ENCODE measurements at regions not wholly inside any gene's neighbourhood (a gene's known extent, or its start where the extent isn't known, plus 50 kb on each side); places are given as distances from the start of the nearest gene placed in this dataset.

GRCh38 chr21:14753466-14754258 is 207.5 kb upstream of the SAMSN1 start (continued):
- TF ChIP-seq ZNF639 (CRISPR knock-in tag; conservative IDR thresholded peaks at IDR 0.05 in 1 of 2, IDR thresholded peaks at IDR 0.05 in 1 of 2) (peak in 1 of 2 experiments; percentile 82; a peak in 2 of 4 replicates), THRA (IDR thresholded peaks at IDR 0.05) (no peak), ZBTB11 (CRISPR knock-in tag; IDR thresholded peaks at IDR 0.05) (peak in 1 of 3 experiments; percentile 72; a peak in 2 of 6 replicates), ZNF347 (CRISPR knock-in tag; IDR thresholded peaks at IDR 0.05; ENCODE audit: low read depth) (no peak), TRIM25 (IDR thresholded peaks at IDR 0.05; ENCODE audit: borderline replicate concordance) (no peak), GATA2 (CRISPR knock-in tag; IDR thresholded peaks at IDR 0.05) (peak; percentile 98), HDAC6 (IDR thresholded peaks at IDR 0.05; ENCODE audit: low read depth, low read length) (no peak), ZNF449 (CRISPR knock-in tag; IDR thresholded peaks at IDR 0.05) (peak; percentile 56; the same call in 1 of the 2 replicates), ZNF165 (CRISPR knock-in tag; IDR thresholded peaks at IDR 0.05; ENCODE audit: borderline replicate concordance) (no peak), PATZ1 (CRISPR knock-in tag; IDR thresholded peaks at IDR 0.05; ENCODE audit: borderline replicate concordance) (no peak), TFAP4 (CRISPR knock-in tag; IDR thresholded peaks at IDR 0.05; ENCODE audit: borderline replicate concordance) (peak; percentile 35; the same call in 1 of the 2 replicates)

Measured in K562 (cell line).